GM12878 (cell line): ENCODE measurements at regions not wholly inside any gene's neighbourhood (a gene's known extent, or its start where the extent isn't known, plus 50 kb on each side); places are given as distances from the start of the nearest gene placed in this dataset.
A peak's percentile ranks its signal among the peaks of the same experiment; 100 is the strongest.

Experiments
- ATF7 ChIP-seq: fragments of 450-650 bp; IDR thresholded peaks from 2 replicates; pipeline ENCODE4 v1.6.1; 2016; ENCODE audit warnings: low read depth, mild to moderate bottlenecking
- CHD2 ChIP-seq: IDR thresholded peaks from 2 replicates; pipeline ENCODE4 v1.6.1; 2011; ENCODE audit warnings: low read depth, low read length, improper control_type of control experiment, borderline replicate concordance
- CHD4 ChIP-seq: fragments of 200-600 bp; sonication (generic); IDR thresholded peaks from 2 replicates; pipeline ENCODE4 v1.6.1; 2016; ENCODE audit warnings: mild to moderate bottlenecking
- CREB1 ChIP-seq: IDR thresholded peaks from 2 replicates; pipeline ENCODE4 v1.6.1; 2012; ENCODE audit warnings: low read depth, mild to moderate bottlenecking, inconsistent platforms
- CUX1 ChIP-seq: IDR thresholded peaks from 2 replicates; pipeline ENCODE4 v1.6.1; 2012; ENCODE audit warnings: improper control_type of control experiment, low read depth, low read length; ENCODE audit not compliant: insufficient replicate concordance
- EED ChIP-seq: sonication (generic); IDR thresholded peaks from 2 replicates; pipeline ENCODE4 v1.6.1; 2016; ENCODE audit warnings: antibody characterized with exemption, low read depth
- EP300 ChIP-seq, 2 experiments: fragments of 150-350 bp in 1 of 2; IDR thresholded peaks; 2 replicates each; pipeline ENCODE4 v1.6.1; 2011 to 2012; ENCODE audit warnings: low read depth in 2 of 2, low read length in 2 of 2, borderline replicate concordance in 1 of 2, improper control_type of control experiment in 1 of 2, inconsistent platforms in 1 of 2; ENCODE audit not compliant: control insufficient read depth in 1 of 2
- ETV6 ChIP-seq, 2 experiments: fragments of 450-650 bp in 1 of 2; IDR thresholded peaks in 1 of 2; conservative IDR thresholded peaks in 1 of 2; 2 replicates each; pipeline ENCODE4 v1.6.1; 2014; ENCODE audit warnings: antibody characterized with exemption in 1 of 2, borderline replicate concordance in 1 of 2, low read depth in 1 of 2, mild to moderate bottlenecking in 1 of 2, moderate library complexity in 1 of 2
- HDAC6 ChIP-seq: fragments of 200-600 bp; sonication (generic); IDR thresholded peaks from one replicate; pipeline ENCODE4 v1.8.0; 2017; ENCODE audit warnings: antibody characterized with exemption; ENCODE audit not compliant: unreplicated experiment
- IKZF1 ChIP-seq: fragments of 450-650 bp; conservative IDR thresholded peaks from 2 replicates; pipeline ENCODE4 v1.6.1; 2017; ENCODE audit warnings: antibody characterized with exemption, mild to moderate bottlenecking
- MAX ChIP-seq: IDR thresholded peaks from 2 replicates; pipeline ENCODE4 v1.6.1; 2012; ENCODE audit warnings: low read depth, low read length, improper control_type of control experiment
- MLLT1 ChIP-seq: fragments of 450-650 bp; IDR thresholded peaks from 2 replicates; pipeline ENCODE4 v1.6.1; 2016; ENCODE audit warnings: mild to moderate bottlenecking
- MTA3 ChIP-seq: IDR thresholded peaks from 2 replicates; pipeline ENCODE4 v1.6.1; 2012; ENCODE audit warnings: low read length, inconsistent platforms, borderline replicate concordance
- NRF1 ChIP-seq: conservative IDR thresholded peaks from 2 replicates; pipeline ENCODE4 v1.6.1; 2011; ENCODE audit warnings: mild to moderate bottlenecking, low read depth, low read length, improper control_type of control experiment
- PML ChIP-seq: IDR thresholded peaks from 2 replicates; pipeline ENCODE4 v1.6.1; 2012; ENCODE audit warnings: low read length, inconsistent platforms
- RELB ChIP-seq: fragments of 450-650 bp; IDR thresholded peaks from 2 replicates; pipeline ENCODE4 v1.6.1; 2017; ENCODE audit warnings: low read depth, mild to moderate bottlenecking, moderate library complexity
- SMAD5 ChIP-seq: IDR thresholded peaks from 2 replicates; pipeline ENCODE4 v1.6.1; 2016; ENCODE audit warnings: antibody characterized with exemption, low read depth
- TCF12 ChIP-seq: IDR thresholded peaks from 2 replicates; pipeline ENCODE4 v1.6.1; 2011; ENCODE audit warnings: low read depth, mild to moderate bottlenecking, low read length
- TCF3 ChIP-seq: IDR thresholded peaks from 2 replicates; pipeline ENCODE4 v1.6.1; 2012; ENCODE audit warnings: low read depth, mild to moderate bottlenecking, low read length, borderline replicate concordance; ENCODE audit not compliant: insufficient read depth
- ZBED1 ChIP-seq: IDR thresholded peaks from 2 replicates; pipeline ENCODE4 v1.6.1; 2016; ENCODE audit warnings: borderline replicate concordance
- ZNF217 ChIP-seq: fragments of 450-650 bp; IDR thresholded peaks from 2 replicates; pipeline ENCODE4 v1.6.1; 2017; ENCODE audit warnings: antibody characterized with exemption, mild to moderate bottlenecking
- ZNF274 ChIP-seq: IDR thresholded peaks from one replicate; pipeline ENCODE4 v1.8.0; 2011; ENCODE audit not compliant: insufficient read length, insufficient read depth

- TF ChIP-seq CUX1, result no peak
- TF ChIP-seq NRF1, result no peak
- peak; percentile 81 for TF ChIP-seq RELB
- TF ChIP-seq ZNF274, result no peak
- TF ChIP-seq MTA3, result no peak
- TF ChIP-seq HDAC6, result no peak
- peak; percentile 91 for TF ChIP-seq EED
- no peak for TF ChIP-seq CREB1
- 0 out of 2 replicates have a peak, but pooled peaks have one; percentile 35 for TF ChIP-seq CHD2
- TF ChIP-seq ETV6 (conservative IDR thresholded peaks at IDR 0.05 in 1 of 2, IDR thresholded peaks at IDR 0.05 in 1 of 2; ENCODE audit: borderline replicate concordance in 1 of 2, low read depth in 1 of 2), result peak in 1 of 2 experiments; percentile 24; a peak in 1 of 4 replicates
- TF ChIP-seq CHD4, result no peak
- peak; percentile 39; the same call in 1 of the 2 replicates for TF ChIP-seq MLLT1
- no peak for TF ChIP-seq ATF7
- TF ChIP-seq ZBED1, result 0 out of 2 replicates have a peak, but pooled peaks have one; percentile 18
- TF ChIP-seq PML, result no peak
- TF ChIP-seq TCF12, result peak; percentile 94
- TF ChIP-seq TCF3, result peak; percentile 96
- peak; percentile 87 for TF ChIP-seq MAX
- TF ChIP-seq IKZF1, result peak; percentile 92
- TF ChIP-seq EP300 (IDR thresholded peaks at IDR 0.05; ENCODE audit: borderline replicate concordance in 1 of 2, control insufficient read depth in 1 of 2, low read depth in 2 of 2, low read length in 2 of 2), result peak in 1 of 2 experiments; percentile 12; a peak in 1 of 4 replicates
- TF ChIP-seq ZNF217, result no peak; the same call in 1 of the 2 replicates
- no peak for TF ChIP-seq SMAD5
Observed at GRCh38 chr2:64937687-64938491, 51.3 kb upstream of the SLC1A4 start (continued).
